Sigmoid colon (tissue), 6 donors: ENCODE measurements at regions not wholly inside any gene's neighbourhood (a gene's known extent, or its start where the extent isn't known, plus 50 kb on each side); places are given as distances from the start of the nearest gene placed in this dataset.

Source experiments
- DNase-seq: peaks from one replicate; pipeline ENCODE4 v3.0.0-alpha.2; 2019
- H3K27ac ChIP-seq, 4 donors: fragments of 200-600 bp; sonication (generic); one replicate each; pipeline ENCODE4 v1.5.1; 2016 to 2019; ENCODE audit warnings: mild to moderate bottlenecking in 1 of 4
- H3K27me3 ChIP-seq, 3 donors: fragments of 200-600 bp; sonication (generic); one replicate each; pipeline ENCODE4 v1.5.1; 2019; ENCODE audit warnings: mild to moderate bottlenecking in 1 of 3
- H3K36me3 ChIP-seq, 4 donors: fragments of 200-600 bp; sonication (generic); one replicate each; pipeline ENCODE4 v1.5.1; 2016 to 2019
- H3K4me1 ChIP-seq, 4 donors: fragments of 200-600 bp; sonication (generic); one replicate each; pipeline ENCODE4 v1.5.1; 2017 to 2019
- H3K4me3 ChIP-seq, 4 donors: fragments of 200-600 bp; sonication (generic); one replicate each; pipeline ENCODE4 v1.5.1; 2017 to 2019; ENCODE audit warnings: mild to moderate bottlenecking in 2 of 4, moderate library complexity in 1 of 4
- H3K9me3 ChIP-seq, 4 donors: fragments of 200-600 bp in 3 of 4; sonication (generic) in 3 of 4; one replicate each; pipeline versions ENCODE4 v1.5.1 to v1.6.1; 2013 to 2019
- EP300 ChIP-seq, 4 donors: sonication (generic); formaldehyde crosslinking; IDR thresholded peaks; one replicate each; pipeline ENCODE4 v1.6.1; 2017; ENCODE audit warnings: antibody characterized with exemption in 4 of 4
- POLR2A ChIP-seq, 2 donors: fragments of 450-650 bp; IDR thresholded peaks; one replicate each; pipeline ENCODE4 v1.6.1; 2016; ENCODE audit warnings: antibody characterized with exemption in 2 of 2, mild to moderate bottlenecking in 2 of 2, moderate library complexity in 2 of 2
- POLR2AphosphoS5 ChIP-seq, 4 donors: sonication (generic); formaldehyde crosslinking; IDR thresholded peaks; one replicate each; pipeline ENCODE4 v1.6.1; 2017; ENCODE audit warnings: antibody characterized with exemption in 4 of 4
- WGBS, 2 donors: extraction: QIAGEN DNeasy Blood & Tissue Kit; methylation state at CpG; one replicate each; pipeline ENCODE4 v1.1.7; 2013; 5-methylcytosine and 5-hydroxymethylcytosine counted together
- intact Hi-C: fragments of 100-400 bp; cut with DNase I; formaldehyde crosslinking; loops from one replicate; pipeline ENCODE4 v1.15.1; 2023
- TF ChIP-seq, protein P1 (sequence below), 4 experiments: fragments of 450-650 bp in 3 of 4; fragments of 200-600 bp in 1 of 4; IDR thresholded peaks; one replicate each; pipeline ENCODE4 v1.5.1; 2016 to 2019; ENCODE audit warnings: antibody characterized with exemption in 4 of 4, mild to moderate bottlenecking in 3 of 4, moderate library complexity in 2 of 4
- donor health status: healthy with polysubstance abuse.
- donor health status: healthy.

DNA sequence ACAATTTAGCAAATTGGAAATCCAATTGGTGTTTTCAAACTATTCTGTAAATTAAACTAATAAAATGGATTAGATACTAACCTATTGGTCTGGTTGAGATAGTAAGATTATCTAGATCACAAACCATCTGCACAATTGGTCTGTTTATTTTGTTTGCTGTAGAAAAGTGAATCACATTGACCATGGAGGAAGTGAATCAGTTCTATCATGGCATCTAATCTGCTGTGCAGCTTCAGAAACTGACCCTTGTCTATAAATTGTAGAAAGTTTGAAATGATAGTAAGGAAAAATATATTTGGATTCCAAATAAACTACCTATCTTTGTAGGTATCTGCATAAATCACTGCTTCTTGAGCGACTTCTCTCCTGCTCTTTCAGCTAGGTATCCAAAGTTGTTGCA is 1865.4 kb downstream of the MAT2B start:
- Histone ChIP-seq H3K36me3 (no peaks in the 10 kb centered on the region), H3K27me3 (no peaks in the 10 kb centered on the region), H3K9me3 (no peaks in the 10 kb centered on the region), H3K27ac (no peak overlapping the region), H3K4me3 (no peak overlapping the region), H3K4me1 (no peaks in the 10 kb centered on the region)
- TF ChIP-seq, protein P1, sequence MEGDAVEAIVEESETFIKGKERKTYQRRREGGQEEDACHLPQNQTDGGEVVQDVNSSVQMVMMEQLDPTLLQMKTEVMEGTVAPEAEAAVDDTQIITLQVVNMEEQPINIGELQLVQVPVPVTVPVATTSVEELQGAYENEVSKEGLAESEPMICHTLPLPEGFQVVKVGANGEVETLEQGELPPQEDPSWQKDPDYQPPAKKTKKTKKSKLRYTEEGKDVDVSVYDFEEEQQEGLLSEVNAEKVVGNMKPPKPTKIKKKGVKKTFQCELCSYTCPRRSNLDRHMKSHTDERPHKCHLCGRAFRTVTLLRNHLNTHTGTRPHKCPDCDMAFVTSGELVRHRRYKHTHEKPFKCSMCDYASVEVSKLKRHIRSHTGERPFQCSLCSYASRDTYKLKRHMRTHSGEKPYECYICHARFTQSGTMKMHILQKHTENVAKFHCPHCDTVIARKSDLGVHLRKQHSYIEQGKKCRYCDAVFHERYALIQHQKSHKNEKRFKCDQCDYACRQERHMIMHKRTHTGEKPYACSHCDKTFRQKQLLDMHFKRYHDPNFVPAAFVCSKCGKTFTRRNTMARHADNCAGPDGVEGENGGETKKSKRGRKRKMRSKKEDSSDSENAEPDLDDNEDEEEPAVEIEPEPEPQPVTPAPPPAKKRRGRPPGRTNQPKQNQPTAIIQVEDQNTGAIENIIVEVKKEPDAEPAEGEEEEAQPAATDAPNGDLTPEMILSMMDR (IDR thresholded peaks at IDR 0.05) = no peak
- no peak for TF ChIP-seq EP300 (IDR thresholded peaks at IDR 0.05)
- TF ChIP-seq POLR2A (IDR thresholded peaks at IDR 0.05) = no peak
- no peak for TF ChIP-seq POLR2AphosphoS5 (IDR thresholded peaks at IDR 0.05)
- no peak for DNase-seq
- intact Hi-C loops = no loop called here
- 82 to 91% methylated on average over 1 of the region's 1 CpG for WGBS, 2 donors

DNA sequence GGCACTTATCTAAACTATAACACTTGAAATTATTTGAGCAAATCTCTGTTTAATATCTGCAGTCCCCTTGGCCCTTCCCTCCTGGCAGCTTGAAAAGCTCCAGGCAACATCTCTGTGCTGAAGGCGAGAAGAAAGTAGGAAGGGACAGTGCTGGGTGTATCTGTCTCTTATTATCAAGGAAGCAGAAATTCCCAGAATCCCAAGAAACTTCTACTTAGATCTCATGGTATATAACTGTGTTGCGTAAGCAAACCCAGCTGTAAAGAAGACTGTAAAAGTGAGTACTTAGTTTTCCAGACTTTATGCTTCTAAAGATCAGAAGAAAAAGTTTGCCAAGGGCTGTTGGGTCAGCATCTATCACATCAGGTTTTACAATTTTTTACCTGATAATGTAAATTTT is 1869.8 kb downstream of the MAT2B start:
- H3K27ac ChIP-seq = no peak overlapping the region
- intact Hi-C loops = no loop called here

DNA sequence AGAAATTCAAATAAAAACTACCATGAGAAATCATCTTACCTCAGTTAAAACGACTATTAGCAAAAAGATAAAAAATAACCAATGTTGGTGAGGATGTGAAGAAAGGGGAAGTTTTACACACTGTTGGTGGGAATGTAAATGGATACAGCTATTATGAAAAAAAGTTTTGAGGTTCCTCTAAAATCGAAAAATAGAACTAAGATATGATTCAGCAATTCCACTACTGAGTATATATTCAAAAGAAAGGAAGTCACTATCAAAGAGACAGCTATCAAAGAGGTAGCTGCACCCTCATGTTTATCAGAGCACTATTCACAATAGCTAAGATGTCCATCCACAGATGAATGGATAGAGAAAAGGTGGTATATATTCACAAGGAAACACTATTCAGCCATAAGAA is 1888.4 kb downstream of the MAT2B start:
- H3K9me3 ChIP-seq = peaks cover 0 to under 1% (median 0%) of the 10 kb centered on the region in 4 donors
- TF ChIP-seq EP300 (IDR thresholded peaks at IDR 0.05) (no peak), POLR2A (IDR thresholded peaks at IDR 0.05) (no peak), POLR2AphosphoS5 (IDR thresholded peaks at IDR 0.05) (no peak)
- TF ChIP-seq, protein P1 (IDR thresholded peaks at IDR 0.05) = no peak
- DNase-seq = no peak
- no peaks in the 10 kb centered on the region for H3K27me3 ChIP-seq
- H3K4me1 ChIP-seq = no peaks in the 10 kb centered on the region
- no peak overlapping the region for H3K27ac ChIP-seq
- no peaks in the 10 kb centered on the region for H3K36me3 ChIP-seq
- H3K4me3 ChIP-seq = no peak overlapping the region
- intact Hi-C loops = no loop called here
- 32 to 48% methylated on average over 2 of the region's 2 CpGs for WGBS, 2 donors

More for the DNA sequence above, 1869.8 kb downstream of the MAT2B start:
- Histone ChIP-seq H3K4me1 (no peaks in the 10 kb centered on the region), H3K36me3 (no peaks in the 10 kb centered on the region), H3K9me3 (no peaks in the 10 kb centered on the region), H3K4me3 (no peak overlapping the region), H3K27me3 (no peaks in the 10 kb centered on the region)
- no peak for DNase-seq
- WGBS, 2 donors = 55 to 68% methylated on average over 2 of the region's 2 CpGs
- TF ChIP-seq EP300 (IDR thresholded peaks at IDR 0.05) (no peak), POLR2AphosphoS5 (IDR thresholded peaks at IDR 0.05) (no peak), POLR2A (IDR thresholded peaks at IDR 0.05) (no peak)
- TF ChIP-seq, protein P1 (IDR thresholded peaks at IDR 0.05) = no peak

DNA sequence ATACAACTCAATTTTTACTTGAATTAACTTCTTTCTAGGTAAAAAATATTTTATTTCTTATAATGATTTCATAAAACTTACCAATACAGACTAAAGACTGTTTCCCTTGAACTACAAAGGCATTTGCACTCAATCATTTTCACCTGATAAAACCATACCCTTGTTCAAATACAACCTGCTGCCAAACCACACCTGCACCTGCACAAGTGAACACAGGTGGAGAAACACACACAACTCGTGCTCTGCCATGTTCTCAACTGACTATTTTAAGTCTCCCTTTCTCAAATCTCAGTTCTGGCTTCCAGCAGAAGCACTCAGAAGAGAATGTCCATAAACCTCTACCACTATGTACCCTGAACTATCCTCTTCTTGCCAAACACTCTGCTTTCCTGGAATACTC is 1892.1 kb downstream of the MAT2B start:
- Histone ChIP-seq H3K4me1 (no peaks in the 10 kb centered on the region), H3K27me3 (no peaks in the 10 kb centered on the region), H3K4me3 (no peak overlapping the region), H3K9me3 (no peaks in the 10 kb centered on the region), H3K27ac (no peak overlapping the region), H3K36me3 (no peaks in the 10 kb centered on the region)
- DNase-seq = no peak
- TF ChIP-seq POLR2AphosphoS5 (IDR thresholded peaks at IDR 0.05) (no peak), POLR2A (IDR thresholded peaks at IDR 0.05) (no peak), EP300 (IDR thresholded peaks at IDR 0.05) (no peak)
- TF ChIP-seq, protein P1 (IDR thresholded peaks at IDR 0.05) = no peak
- 23 to 34% methylated on average over 1 of the region's 1 CpG for WGBS, 2 donors
- intact Hi-C loops = no loop called here

DNA sequence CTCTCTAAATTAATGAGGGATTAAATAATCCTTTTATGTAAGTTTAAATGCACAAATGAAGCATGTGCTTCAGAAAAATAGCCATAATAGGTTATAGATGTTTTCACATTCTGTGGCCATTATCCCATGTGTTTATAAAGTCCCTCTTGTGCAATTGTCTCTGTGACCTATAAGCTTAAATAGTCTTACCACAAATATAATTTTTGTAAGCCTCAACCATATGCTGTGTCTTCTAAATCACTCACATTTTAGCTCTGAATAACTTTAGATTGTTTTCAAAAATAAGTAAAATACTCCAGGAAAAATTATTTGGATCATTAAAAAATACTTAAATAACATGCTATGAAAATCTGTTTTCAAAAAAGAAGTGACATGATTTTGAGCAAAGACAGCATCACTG is 1894.7 kb downstream of the MAT2B start:
- Histone ChIP-seq H3K36me3 (no peaks in the 10 kb centered on the region), H3K27ac (no peak overlapping the region), H3K27me3 (no peaks in the 10 kb centered on the region), H3K4me3 (no peak overlapping the region), H3K9me3 (no peaks in the 10 kb centered on the region), H3K4me1 (no peaks in the 10 kb centered on the region)
- no peak for TF ChIP-seq POLR2AphosphoS5 (IDR thresholded peaks at IDR 0.05)
- TF ChIP-seq, protein P1 (IDR thresholded peaks at IDR 0.05) = no peak
- no peak for TF ChIP-seq POLR2A (IDR thresholded peaks at IDR 0.05)
- no peak for TF ChIP-seq EP300 (IDR thresholded peaks at IDR 0.05)
- DNase-seq = no peak
- intact Hi-C loops = no loop called here
